Astrocyte of the cerebellum (primary cell): ENCODE measurements at regions not wholly inside any gene's neighbourhood (a gene's known extent, or its start where the extent isn't known, plus 50 kb on each side); places are given as distances from the start of the nearest gene placed in this dataset.

ENCODE experiments used
- DNase-seq: peaks from one replicate; pipeline ENCODE4 v3.0.0-alpha.2; 2011; ENCODE audit warnings: low read depth
- H3K4me3 ChIP-seq: 2 replicates; pipeline ENCODE4 v1.5.1; 2011; ENCODE audit warnings: mild to moderate bottlenecking, low read depth, low read length, moderate library complexity
- in situ Hi-C: cut with HindIII; loops from 2 replicates; pipeline ENCODE4 v1.10.0; 2017; ENCODE audit warnings: low sequenced_read_pairs
- TF ChIP-seq, protein P1 (sequence below): IDR thresholded peaks from 2 replicates; pipeline ENCODE4 v1.5.1; 2012; ENCODE audit warnings: low read length, low read depth, moderate library complexity, mild to moderate bottlenecking; ENCODE audit errors: missing control alignments

DNA sequence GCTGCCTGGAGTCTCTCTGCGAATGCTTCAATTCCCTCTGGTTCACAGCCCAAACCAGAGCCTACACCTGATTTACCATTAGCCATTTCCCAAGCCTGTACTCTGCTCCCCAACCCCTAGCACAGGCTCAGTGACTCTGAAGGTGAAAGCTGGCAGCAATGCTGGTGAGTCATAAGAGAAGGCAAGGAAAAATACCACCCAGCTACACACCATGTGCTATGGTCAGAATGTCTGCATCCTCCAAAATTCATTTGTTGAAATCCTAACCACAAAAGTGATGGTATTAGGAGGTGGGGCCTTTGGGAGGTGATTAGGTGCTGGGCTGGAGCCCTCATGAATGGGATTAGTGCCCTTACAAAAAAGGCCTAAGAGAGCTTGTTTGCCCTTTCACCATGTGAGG is 117.1 kb upstream of the TJP1 start:
- no peak for DNase-seq
- H3K4me3 ChIP-seq: no peak overlapping the region
- TF ChIP-seq, protein P1, sequence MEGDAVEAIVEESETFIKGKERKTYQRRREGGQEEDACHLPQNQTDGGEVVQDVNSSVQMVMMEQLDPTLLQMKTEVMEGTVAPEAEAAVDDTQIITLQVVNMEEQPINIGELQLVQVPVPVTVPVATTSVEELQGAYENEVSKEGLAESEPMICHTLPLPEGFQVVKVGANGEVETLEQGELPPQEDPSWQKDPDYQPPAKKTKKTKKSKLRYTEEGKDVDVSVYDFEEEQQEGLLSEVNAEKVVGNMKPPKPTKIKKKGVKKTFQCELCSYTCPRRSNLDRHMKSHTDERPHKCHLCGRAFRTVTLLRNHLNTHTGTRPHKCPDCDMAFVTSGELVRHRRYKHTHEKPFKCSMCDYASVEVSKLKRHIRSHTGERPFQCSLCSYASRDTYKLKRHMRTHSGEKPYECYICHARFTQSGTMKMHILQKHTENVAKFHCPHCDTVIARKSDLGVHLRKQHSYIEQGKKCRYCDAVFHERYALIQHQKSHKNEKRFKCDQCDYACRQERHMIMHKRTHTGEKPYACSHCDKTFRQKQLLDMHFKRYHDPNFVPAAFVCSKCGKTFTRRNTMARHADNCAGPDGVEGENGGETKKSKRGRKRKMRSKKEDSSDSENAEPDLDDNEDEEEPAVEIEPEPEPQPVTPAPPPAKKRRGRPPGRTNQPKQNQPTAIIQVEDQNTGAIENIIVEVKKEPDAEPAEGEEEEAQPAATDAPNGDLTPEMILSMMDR: no peak
- in situ Hi-C loops: no loop called here

DNA sequence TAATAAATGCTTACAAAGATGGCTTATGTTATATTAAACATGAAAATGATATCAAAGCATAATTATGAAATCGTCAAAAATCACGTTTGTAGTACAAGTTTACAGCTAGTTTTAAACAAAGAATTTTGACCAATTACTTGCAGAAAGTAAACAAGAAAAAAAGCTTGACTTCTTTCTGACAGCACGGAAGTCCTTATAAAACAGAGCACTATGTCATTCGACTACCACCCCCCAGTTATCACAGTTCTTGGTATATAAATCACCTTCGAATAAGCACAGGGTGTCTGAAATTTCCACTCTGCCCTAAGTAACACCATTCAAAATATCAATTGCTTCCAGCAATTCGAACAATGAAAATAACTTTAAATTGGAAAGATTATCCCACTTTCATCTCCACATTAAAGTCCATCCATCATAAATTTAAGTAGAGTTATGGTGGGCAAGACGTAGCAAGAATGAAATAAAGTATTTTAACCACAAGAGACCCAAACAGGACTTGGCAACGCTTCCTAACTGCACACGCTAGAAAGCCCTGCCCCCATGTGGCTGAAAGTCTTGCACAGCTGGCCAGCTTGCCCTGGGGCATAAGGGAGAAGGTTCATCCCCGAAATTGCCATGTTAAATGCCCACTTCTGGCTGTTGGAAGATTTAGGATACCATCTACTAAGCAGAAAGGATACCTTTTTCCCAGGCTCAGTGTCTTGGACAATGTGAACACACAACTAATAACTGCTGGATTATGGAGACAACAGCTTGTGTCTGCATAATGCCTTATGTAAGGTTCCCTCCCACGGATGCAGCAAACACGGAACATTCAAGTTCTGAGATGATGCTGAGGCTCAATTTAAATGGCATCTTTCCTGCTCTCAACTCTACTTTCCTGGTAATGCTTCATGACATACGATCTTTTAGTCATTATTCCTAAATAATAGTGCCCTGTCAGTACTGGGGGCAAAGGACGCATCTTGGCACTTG is 116.4 kb upstream of the TJP1 start:
- TF ChIP-seq, protein P1: peak; percentile 19
- in situ Hi-C loops: no loop called here

DNA sequence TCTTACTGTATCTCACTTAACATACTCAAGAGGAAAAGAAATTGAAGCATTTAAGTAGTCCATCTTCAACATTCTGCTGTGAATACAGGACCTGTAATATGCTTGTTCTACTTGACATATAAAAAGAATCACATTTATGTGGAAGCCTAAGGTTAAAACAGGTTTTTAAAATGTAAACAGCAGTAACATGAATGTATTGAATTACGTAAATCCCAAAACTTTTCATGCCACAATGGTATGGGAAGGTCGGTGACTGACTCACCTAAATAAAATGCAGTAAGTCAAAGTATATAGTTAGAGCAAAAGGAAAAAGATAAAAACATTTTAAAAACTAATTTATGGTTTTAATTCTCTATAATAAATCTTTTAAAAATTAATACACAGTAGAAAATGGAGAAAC is 115.7 kb upstream of the TJP1 start:
- no peak overlapping the region for H3K4me3 ChIP-seq
- no peak for DNase-seq
- TF ChIP-seq, protein P1: no peak
- in situ Hi-C loops: no loop called here

More for the DNA sequence above, 116.4 kb upstream of the TJP1 start:
- no peak for DNase-seq
- H3K4me3 ChIP-seq: no peak overlapping the region

DNA sequence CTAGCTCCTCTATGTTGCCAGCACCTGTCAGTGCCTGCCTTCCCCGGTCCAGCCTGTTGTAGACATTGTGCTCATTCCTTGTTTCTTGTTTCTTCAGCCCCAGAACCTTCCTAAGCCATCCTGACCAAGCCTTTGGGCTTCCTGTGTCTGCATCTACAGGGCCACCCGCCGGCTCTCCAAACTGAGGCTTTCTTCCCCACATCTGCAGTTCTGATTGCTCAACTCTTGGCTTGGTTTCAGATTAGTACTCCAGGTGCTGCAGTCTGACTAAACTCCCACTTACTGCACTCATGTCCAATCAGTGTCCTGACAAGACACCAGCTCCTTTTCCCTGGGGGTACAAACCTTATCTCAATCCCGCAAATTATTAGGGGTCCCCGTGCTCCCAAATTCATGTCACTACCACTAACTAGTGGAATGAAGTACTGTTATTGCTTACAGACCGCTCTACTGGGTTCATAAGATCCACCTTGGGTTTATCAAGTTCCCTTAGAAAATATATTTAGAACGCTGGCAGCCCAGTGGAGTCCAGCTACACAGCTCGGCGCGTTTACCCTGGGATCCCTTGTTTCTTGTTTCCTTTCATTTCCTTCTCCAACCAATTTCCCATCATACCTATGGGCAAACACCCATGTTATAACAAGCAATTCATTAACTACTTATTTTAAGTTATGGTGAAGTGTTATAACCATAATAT is 114.2 kb upstream of the TJP1 start:
- TF ChIP-seq, protein P1: no peak

DNA sequence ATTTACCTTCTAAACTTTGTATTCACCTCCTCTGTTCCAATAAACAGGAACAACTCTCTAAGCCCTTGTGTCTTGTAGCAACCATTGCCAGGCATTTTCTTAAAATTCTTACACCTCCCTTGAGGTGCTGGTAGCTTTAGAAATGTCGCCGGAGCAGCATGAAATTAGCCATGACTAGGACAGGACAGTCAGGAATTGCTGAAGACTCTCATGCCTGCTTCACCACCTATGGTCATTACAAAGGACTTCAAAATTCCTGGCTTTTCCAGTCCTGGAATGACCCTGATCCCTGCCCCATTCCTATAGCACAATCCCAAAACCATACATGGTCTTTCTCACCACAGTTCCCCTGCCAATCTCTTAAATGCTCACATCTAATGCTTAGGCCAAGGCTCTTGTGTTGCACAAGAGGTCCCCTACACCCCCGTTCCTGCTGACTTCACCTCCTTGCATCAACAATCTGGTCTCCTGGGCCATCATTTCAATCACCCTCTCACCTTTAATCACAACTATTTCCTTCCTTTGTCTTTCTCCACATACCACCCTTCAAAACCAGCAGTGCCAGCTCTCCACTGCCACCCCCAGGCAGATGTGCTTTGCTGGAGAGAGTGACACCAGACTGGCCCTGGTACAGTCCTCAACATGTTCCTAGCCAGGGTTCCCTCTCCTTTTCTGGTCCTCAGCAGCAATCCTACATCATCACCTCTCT is 113.2 kb upstream of the TJP1 start:
- in situ Hi-C loops: no loop called here
- DNase-seq: no peak
- TF ChIP-seq, protein P1: no peak

More for the DNA sequence above, 114.2 kb upstream of the TJP1 start:
- in situ Hi-C loops: no loop called here
- DNase-seq: no peak
- no peak overlapping the region for H3K4me3 ChIP-seq

DNA sequence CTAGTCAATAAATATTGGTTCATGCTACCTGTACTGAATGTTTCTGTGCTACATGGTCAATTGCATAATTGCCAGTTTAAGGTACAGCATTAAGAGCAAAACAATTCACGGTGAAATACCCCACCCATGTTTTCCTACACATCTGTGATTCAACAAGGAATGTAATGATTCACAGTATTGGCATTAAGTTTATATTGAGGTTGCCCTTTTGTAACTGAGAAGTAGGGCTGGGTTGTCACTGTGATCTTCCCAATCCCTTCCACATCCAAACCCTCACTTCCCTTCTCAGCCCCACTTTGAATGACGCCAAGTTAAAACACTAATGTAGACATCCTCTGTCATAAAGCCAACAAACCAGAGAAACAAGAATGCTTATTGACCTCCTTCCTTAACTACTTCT is 112.0 kb upstream of the TJP1 start:
- TF ChIP-seq, protein P1: no peak
- in situ Hi-C loops: no loop called here
- DNase-seq: no peak
- no peak overlapping the region for H3K4me3 ChIP-seq

More for the DNA sequence above, 113.2 kb upstream of the TJP1 start:
- no peak overlapping the region for H3K4me3 ChIP-seq
